ENCODE measurements at regions not wholly inside any gene's neighbourhood (a gene's known extent, or its start where the extent isn't known, plus 50 kb on each side); places are given as distances from the start of the nearest gene placed in this dataset.
"Not testable (repeated sequence)": the region's sequence is repeated elsewhere in the genome, so short reads cannot be mapped to it uniquely, and the experiment has no call there.

DNA sequence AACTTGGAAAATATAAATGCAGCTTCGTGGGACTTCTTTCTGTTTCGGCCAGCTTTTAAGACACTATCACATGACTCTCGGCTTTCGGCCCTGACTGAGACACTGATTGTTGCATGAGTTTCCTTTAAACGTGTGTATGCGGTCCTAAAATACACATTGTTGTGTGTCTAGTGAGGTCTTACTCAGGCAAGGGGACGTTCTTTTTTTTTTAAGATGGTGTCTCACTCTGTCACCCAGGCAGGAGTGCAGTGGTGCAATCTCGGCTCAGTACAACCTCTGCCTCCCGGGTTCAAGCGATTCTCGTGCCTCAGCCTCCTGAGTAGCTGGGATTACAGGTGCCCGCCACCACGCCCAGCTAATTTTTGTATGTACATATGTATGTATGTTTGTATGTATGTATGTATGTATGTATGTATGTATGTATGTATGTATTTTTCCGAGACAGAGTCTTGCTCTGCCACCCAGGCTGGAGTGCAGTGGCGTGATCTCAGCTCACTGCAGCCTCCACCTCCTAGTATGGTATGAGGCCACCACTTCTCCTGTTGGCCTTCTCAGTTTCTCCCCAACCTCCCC, 63.2 kb upstream of the PHLPP1 start:
- CTCF ChIA-PET = interaction anchor here (1.2 kb wide), 1 partner anchor 14 kb away, joined by 5 read pairs; no protein-coding TSS in a partner anchor
- not testable (repeated sequence) for H3K4me3 Mint-ChIP-seq; ATAC-seq; H3K4me1 Mint-ChIP-seq; DNase-seq; H3K27ac Mint-ChIP-seq; H3K9me3 Mint-ChIP-seq (ENCODE audit: low read depth); H3K36me3 Mint-ChIP-seq
- peaks cover 40% of the 10 kb centered on the region for H3K27me3 Mint-ChIP-seq

GRCh38 chr18:62655520-62656219, 59.7 kb upstream of the PHLPP1 start:
- H3K36me3 Mint-ChIP-seq = peaks cover 2% of the 10 kb centered on the region
- H3K4me3 Mint-ChIP-seq = no peak overlapping the region
- no peak overlapping the region for H3K27ac Mint-ChIP-seq
- H3K4me1 Mint-ChIP-seq = no peaks in the 10 kb centered on the region
- ATAC-seq = no peak
- CTCF ChIA-PET = no interaction called here
- no peaks in the 10 kb centered on the region for H3K9me3 Mint-ChIP-seq (ENCODE audit: low read depth)
- peaks cover 20% of the 10 kb centered on the region for H3K27me3 Mint-ChIP-seq
- no peak for DNase-seq

DNA sequence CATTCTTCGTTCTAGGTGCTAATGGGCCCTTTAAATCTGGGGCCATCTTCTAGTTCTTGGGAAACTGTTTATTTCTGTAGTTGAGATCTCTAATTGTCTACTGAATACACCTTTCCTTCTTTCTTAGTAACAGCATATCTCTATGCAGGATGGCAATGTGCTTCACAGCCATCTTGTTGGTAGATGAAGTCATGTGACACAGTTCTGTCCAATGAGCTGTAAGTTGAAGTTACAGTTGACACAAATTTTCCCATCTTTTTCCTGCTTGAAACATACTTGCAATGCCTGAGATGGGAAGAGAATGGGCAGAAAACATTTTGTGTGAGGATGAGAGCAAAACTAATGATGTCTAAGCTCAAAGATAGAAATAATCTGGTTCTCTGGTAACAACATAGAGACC, 57.3 kb upstream of the PHLPP1 start:
- no peaks in the 10 kb centered on the region for H3K9me3 Mint-ChIP-seq (ENCODE audit: low read depth)
- DNase-seq (no peak), ATAC-seq (no peak)
- no peaks in the 10 kb centered on the region for H3K4me1 Mint-ChIP-seq
- CTCF ChIA-PET = no interaction called here
- H3K27me3 Mint-ChIP-seq = peaks cover 12% of the 10 kb centered on the region
- H3K27ac Mint-ChIP-seq = no peak overlapping the region
- H3K4me3 Mint-ChIP-seq = no peak overlapping the region
- H3K36me3 Mint-ChIP-seq = peaks cover 2% of the 10 kb centered on the region

DNA sequence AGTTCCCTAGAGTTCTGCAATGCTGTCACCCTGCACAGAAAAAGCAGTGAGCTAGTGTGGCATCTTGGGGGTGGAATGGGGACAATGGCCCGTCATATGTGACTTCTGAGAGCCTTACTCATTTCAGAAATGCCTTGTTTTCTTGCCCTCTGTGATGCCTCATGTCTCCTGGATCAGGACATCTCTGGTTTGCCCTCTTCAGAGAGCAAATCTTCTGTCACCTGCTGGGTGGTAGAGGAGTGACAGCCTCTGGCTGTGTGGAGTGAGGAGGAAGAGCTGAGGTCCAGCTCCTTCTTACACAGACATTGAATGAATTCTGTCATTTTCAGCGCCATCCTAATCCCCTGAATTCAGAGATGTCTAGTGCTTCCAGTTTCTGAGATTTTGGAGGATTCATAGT, 55.6 kb upstream of the PHLPP1 start:
- H3K9me3 Mint-ChIP-seq (ENCODE audit: low read depth) = no peaks in the 10 kb centered on the region
- DNase-seq = no peak
- H3K4me3 Mint-ChIP-seq = no peak overlapping the region
- H3K4me1 Mint-ChIP-seq = peaks cover 9% of the 10 kb centered on the region
- CTCF ChIA-PET = interaction anchor here (0.7 to 1.1 kb wide), 2 partner anchors 10 to 73 kb away, joined by 3 read pairs; no protein-coding TSS in a partner anchor
- no peak for ATAC-seq
- H3K27ac Mint-ChIP-seq = no peak overlapping the region
- H3K27me3 Mint-ChIP-seq = peaks cover 2% of the 10 kb centered on the region
- peaks cover 2% of the 10 kb centered on the region for H3K36me3 Mint-ChIP-seq

DNA sequence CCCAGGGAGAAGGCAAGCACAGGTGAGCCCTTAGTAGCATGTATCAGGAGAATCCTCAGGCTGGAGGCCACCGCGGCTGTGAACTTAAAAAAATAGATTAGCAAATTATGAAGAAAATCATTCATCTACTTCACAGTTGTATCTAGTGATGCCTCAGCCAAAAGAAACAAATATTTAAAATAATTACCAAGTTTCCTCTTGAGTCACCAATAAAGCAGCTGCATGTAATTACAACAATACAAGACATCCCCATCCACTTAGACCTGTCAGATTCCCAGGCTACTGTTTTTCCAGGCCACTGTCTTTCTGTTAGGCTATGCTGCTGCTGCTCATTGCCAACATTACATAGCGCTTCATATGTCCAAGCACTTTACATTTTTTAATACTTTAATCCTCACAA, 54.6 kb upstream of the PHLPP1 start:
- CTCF ChIA-PET = no interaction called here
- H3K27me3 Mint-ChIP-seq = peaks cover 2% of the 10 kb centered on the region
- peaks cover 9% of the 10 kb centered on the region for H3K4me1 Mint-ChIP-seq
- H3K9me3 Mint-ChIP-seq (ENCODE audit: low read depth) = no peaks in the 10 kb centered on the region
- DNase-seq = no peak
- no peak for ATAC-seq
- H3K27ac Mint-ChIP-seq = no peak overlapping the region
- H3K4me3 Mint-ChIP-seq = no peak overlapping the region
- peaks cover 2% of the 10 kb centered on the region for H3K36me3 Mint-ChIP-seq

DNA sequence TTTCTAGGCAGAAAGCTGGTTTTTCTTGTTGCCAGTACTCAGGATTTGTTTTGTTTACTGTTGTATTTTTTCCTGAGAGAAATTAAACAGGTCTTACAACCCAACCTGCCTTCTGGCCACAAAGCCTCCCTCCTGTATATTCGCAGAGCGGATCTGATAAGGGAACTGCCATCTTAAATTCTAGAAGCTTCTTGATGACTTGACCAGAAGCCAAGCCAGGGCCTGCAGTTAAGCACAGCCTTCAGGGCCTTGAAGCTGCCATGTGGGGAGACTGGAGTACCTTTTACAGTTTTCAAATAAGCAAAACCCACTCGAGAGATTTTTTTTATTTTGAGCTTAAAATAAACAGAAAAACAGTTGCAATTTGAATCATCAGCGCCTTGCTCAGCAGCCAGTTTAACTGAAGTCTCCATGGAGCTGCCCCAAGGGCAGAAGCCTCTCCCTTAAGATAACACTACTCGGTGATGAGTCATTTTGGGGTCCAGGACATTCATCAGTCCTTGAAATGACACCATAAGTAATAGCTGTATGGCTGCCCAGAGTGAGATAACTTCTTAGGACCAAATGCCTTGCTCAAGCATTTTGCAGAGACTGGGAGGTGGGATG, 51.5 kb upstream of the PHLPP1 start:
- Mint-ChIP-seq H3K27me3 (peaks cover 4% of the 10 kb centered on the region), H3K36me3 (peaks cover 2% of the 10 kb centered on the region)
- no peak for DNase-seq

GRCh38 chr18:62664414-62664813, 50.9 kb upstream of the PHLPP1 start:
- H3K4me1 Mint-ChIP-seq = peaks cover 9% of the 10 kb centered on the region
- DNase-seq = no peak
- CTCF ChIA-PET = interaction anchor here (1.5 kb wide), 1 partner anchor 51 kb away, joined by 3 read pairs; the partner anchor contains the start of gene PHLPP1
- no peaks in the 10 kb centered on the region for H3K9me3 Mint-ChIP-seq (ENCODE audit: low read depth)
- H3K4me3 Mint-ChIP-seq = no peak overlapping the region
- ATAC-seq = no peak
- H3K36me3 Mint-ChIP-seq = no peaks in the 10 kb centered on the region
- H3K27me3 Mint-ChIP-seq = peaks cover 6% of the 10 kb centered on the region
- H3K27ac Mint-ChIP-seq = no peak overlapping the region

More for the DNA sequence above, 51.5 kb upstream of the PHLPP1 start:
- peak; percentile 68 for ATAC-seq
- no peak overlapping the region for H3K4me3 Mint-ChIP-seq
- H3K4me1 Mint-ChIP-seq = peaks cover 9% of the 10 kb centered on the region
- H3K27ac Mint-ChIP-seq = peak overlapping the region; percentile 34
- CTCF ChIA-PET = interaction anchor here (1.5 kb wide), 1 partner anchor 51 kb away, joined by 3 read pairs; the partner anchor contains the start of gene PHLPP1
- H3K9me3 Mint-ChIP-seq (ENCODE audit: low read depth) = no peaks in the 10 kb centered on the region

- CTCF ChIA-PET = no interaction called here
- no peak for ATAC-seq
- H3K36me3 Mint-ChIP-seq = no peaks in the 10 kb centered on the region
Observed at GRCh38 chr18:62665188-62665587, 50.2 kb upstream of the PHLPP1 start.

More at GRCh38 chr18:62665188-62665587, 50.2 kb upstream of the PHLPP1 start:
- Mint-ChIP-seq H3K4me1 (peaks cover 9% of the 10 kb centered on the region), H3K27ac (no peak overlapping the region), H3K9me3 (ENCODE audit: low read depth) (no peaks in the 10 kb centered on the region), H3K4me3 (no peak overlapping the region), H3K27me3 (peaks cover 6% of the 10 kb centered on the region)
- DNase-seq = no peak

All from activated CD8-positive, alpha-beta memory T cell treated with anti-CD3 and anti-CD28 coated beads, Interleukin-2, amount 10 ng/mL, durations not matched to agents 7 days and 5 days (primary cell).